Stimulated activated CD4-positive, alpha-beta T cell treated with anti-CD3 and anti-CD28 coated beads, Interleukin-1b, Interleukin-23, amount 100 ng/mL, for 48 hours (primary cell): ENCODE measurements at regions not wholly inside any gene's neighbourhood (a gene's known extent, or its start where the extent isn't known, plus 50 kb on each side); places are given as distances from the start of the nearest gene placed in this dataset.
"Not testable (repeated sequence)": the region's sequence is repeated elsewhere in the genome, so short reads cannot be mapped to it uniquely, and the experiment has no call there.

ENCODE experiments used
- DNase-seq: peaks from one replicate; pipeline ENCODE4 v3.0.0-alpha.2; 2020

GRCh38 chr3:96491023-96491422 lies 323.4 kb upstream of the EPHA6 start:
- DNase-seq, result no peak

GRCh38 chr3:96491868-96492267 lies 322.5 kb upstream of the EPHA6 start:
- DNase-seq, result no peak

- no peak for DNase-seq
These were observed 304.1 kb upstream of the EPHA6 start for GRCh38 chr3:96510334-96510733.

- no peak for DNase-seq
These were observed 277.2 kb upstream of the EPHA6 start for GRCh38 chr3:96537165-96537564.

GRCh38 chr3:96538186-96538585 lies 276.2 kb upstream of the EPHA6 start:
- no peak for DNase-seq

- no peak for DNase-seq
These were observed 266.3 kb upstream of the EPHA6 start for GRCh38 chr3:96548073-96548472.

GRCh38 chr3:96576935-96577334 lies 237.5 kb upstream of the EPHA6 start:
- no peak for DNase-seq

- DNase-seq, result no peak
These were observed 230.3 kb upstream of the EPHA6 start for GRCh38 chr3:96584066-96584465.

GRCh38 chr3:96606865-96607264 lies 207.5 kb upstream of the EPHA6 start:
- not testable (repeated sequence) for DNase-seq

GRCh38 chr3:96619475-96619874 lies 194.9 kb upstream of the EPHA6 start:
- peak; percentile 1 for DNase-seq

GRCh38 chr3:96622878-96623277 lies 191.5 kb upstream of the EPHA6 start:
- no peak for DNase-seq

- DNase-seq, result no peak
These were observed 183.3 kb upstream of the EPHA6 start for GRCh38 chr3:96631050-96631449.

- DNase-seq, result no peak
These were observed 167.8 kb upstream of the EPHA6 start for GRCh38 chr3:96646596-96646995.

- no peak for DNase-seq
These were observed 156.7 kb upstream of the EPHA6 start for GRCh38 chr3:96657710-96658109.

- not testable (repeated sequence) for DNase-seq
These were observed 142.4 kb upstream of the EPHA6 start for GRCh38 chr3:96671861-96672595.

GRCh38 chr3:96677156-96677555 lies 137.2 kb upstream of the EPHA6 start:
- no peak for DNase-seq

GRCh38 chr3:96678325-96678724 lies 136.1 kb upstream of the EPHA6 start:
- DNase-seq, result no peak

- no peak for DNase-seq
These were observed 113.8 kb upstream of the EPHA6 start for GRCh38 chr3:96700322-96701315.

GRCh38 chr3:96705895-96706294 lies 108.5 kb upstream of the EPHA6 start:
- DNase-seq, result no peak

- DNase-seq, result no peak
These were observed 107.9 kb upstream of the EPHA6 start for GRCh38 chr3:96706509-96706908.

- no peak for DNase-seq
These were observed 102.6 kb upstream of the EPHA6 start for GRCh38 chr3:96711816-96712215.

GRCh38 chr3:96712792-96713191 lies 101.6 kb upstream of the EPHA6 start:
- no peak for DNase-seq

GRCh38 chr3:96719921-96720320 lies 94.5 kb upstream of the EPHA6 start:
- DNase-seq, result no peak

GRCh38 chr3:96731031-96731430 lies 83.4 kb upstream of the EPHA6 start:
- no peak for DNase-seq
